HG03097 (cell line): ENCODE measurements at regions not wholly inside any gene's neighbourhood (a gene's known extent, or its start where the extent isn't known, plus 50 kb on each side); places are given as distances from the start of the nearest gene placed in this dataset.

Source experiments
- ATAC-seq: cut with Tn5 transposase; IDR thresholded peaks from one replicate; pipeline ENCODE4 v1.9.1; 2021; ENCODE audit not compliant: unreplicated experiment, low FRiP score

DNA sequence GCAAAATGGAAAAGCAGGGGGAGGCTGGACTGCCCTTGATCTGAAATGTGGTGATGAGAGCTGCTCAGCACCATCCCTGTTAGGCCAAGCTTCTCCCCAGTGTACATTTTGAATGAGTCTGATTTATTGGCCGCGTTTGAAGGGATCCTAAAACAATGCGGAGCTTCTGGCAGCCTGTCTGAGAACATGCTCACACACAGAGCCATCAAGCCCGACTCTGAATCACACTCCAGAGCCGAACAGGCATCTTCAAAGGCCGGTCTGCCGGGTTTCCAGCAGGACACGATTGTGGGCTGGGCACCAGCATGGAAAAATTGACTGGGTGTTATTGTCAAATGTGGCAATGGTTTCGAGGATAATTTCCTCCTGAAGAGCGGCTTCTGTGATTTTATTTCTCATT lies 235.9 kb downstream of the TFAP2C start:
- no peak for ATAC-seq

DNA sequence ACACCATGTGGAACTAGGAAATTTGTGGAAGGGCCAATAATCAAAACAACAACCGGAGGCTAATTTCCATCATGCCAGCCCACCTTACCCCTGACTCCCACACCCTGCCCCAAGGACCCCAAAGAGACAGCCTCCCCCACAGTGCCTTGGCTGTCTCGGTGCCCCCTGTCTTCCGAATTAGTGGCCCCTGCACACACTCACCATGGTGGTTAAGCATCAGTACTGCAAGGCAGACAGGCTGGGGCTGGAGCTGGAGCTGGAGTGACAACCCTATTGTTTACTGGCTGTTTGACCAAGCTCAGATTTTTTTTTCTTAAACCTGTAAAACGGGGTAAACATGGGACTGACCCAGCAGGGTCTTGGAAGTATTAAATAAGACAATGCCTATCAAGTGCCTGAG lies 238.0 kb downstream of the TFAP2C start:
- ATAC-seq: no peak

DNA sequence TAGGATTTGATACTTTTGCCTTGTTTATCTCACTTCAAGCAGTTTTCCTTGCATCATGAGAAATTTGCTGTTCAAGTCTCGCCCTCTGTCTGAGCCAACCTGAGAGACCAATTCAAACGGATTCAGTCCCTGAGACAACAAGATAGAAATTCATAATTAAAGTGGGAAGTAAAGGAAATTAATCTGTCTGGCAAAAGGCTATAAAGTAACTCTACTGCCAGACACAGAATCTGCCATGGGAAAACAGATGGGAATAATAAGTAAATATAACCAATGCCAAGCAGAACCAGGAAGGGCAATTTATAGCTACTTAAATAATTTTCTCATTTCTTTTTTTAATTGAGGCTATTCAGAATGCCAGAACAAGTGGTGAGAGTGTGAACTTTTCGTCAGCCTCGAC lies 239.6 kb downstream of the TFAP2C start:
- no peak for ATAC-seq

DNA sequence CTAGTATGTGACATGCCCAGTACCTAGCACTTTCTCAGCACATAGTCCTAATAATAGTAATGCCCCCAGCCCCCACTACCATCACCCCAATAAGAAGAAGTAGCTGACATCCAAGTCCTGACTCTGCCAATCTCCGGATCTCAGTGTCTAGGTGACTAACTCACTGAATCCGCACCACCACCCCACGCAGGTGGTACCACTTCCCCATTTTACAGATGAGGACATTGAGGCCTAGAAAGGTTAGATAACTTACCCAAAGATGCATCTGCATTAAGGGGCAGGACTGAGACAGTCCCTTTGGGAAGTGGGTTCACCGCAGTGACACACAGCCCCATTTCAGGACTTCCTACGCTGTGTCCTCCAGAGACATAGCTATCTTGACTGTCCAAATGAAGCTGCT lies 241.2 kb downstream of the TFAP2C start:
- ATAC-seq: no peak

DNA sequence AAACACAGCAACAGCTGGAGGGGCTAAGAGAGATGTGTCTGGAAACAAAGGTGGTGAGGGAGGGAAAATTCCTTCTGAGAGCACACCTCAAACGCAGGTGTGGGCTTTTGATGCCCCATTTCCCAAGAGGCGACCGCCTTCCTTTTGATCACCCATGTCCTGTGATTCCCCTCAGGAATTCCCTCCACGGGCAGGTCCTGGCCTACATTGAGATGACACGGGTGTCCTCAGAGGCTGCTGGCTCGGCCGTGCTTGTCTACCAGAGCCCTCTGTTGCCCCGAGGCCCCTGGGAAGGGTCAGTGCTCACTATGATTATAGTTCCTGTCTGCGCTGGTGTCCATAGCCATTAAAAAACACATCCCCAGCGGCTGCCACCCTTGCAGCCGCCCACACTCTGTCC lies 242.6 kb downstream of the TFAP2C start:
- ATAC-seq: no peak

DNA sequence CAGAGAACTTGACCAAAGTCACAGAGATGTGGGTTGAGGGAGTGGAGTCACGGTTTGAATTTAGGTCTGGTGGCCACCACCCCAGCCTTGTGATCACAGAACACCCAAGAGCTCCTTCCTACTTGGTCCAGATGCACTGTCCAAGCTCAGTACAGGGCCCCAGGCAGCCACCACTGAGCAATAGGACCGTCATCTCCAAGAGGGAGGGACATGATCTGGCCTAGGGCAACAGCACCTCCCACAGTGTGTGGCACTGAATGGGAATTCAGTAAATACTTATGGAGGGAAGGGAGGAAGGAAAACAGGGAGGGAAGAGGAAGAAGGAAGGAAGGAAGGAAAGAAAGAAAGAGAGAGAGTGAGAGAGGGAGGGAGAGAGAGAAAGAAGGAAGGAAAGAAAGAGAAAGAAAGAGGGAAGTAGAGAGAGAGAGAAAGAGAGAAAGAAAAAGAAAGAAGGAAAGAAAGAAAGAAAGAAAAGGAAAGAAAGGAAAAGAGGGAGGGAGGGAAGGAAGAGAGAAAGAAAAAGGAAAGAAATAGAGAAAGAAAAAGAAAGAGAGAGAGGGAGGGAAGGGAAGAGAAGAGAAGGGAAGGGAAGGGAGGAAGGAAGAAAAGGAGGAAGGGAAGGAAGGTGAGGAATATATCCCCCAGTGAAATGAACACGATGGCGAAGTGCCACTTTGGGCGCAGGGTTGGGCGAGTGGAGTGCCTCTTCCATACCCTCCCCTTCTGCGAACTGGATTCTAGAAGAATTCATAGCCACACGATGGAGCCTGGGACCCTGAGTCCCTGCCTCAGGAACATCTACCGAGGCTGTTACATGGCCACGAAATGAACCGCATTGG lies 243.7 kb downstream of the TFAP2C start:
- no peak for ATAC-seq

DNA sequence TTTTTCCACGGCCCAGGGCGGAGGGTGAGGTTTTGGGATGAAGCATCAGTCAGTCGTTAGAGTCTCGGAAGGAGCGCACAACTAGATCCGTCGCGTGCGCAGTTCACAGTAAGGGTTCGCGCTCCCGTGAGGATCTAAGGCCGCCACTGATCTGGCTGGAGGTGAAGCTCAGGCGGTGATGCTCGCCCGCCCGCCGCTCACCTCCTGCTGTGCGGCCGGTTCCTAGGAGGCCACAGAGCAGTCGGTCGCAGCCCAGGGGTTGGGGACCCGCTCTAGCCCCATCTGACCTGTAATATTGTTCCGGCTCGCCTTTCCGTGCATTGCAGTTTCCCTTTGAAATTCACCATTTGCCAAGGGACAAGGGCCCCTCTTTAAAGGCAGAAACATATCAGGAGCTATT lies 244.7 kb downstream of the TFAP2C start:
- ATAC-seq: no peak

DNA sequence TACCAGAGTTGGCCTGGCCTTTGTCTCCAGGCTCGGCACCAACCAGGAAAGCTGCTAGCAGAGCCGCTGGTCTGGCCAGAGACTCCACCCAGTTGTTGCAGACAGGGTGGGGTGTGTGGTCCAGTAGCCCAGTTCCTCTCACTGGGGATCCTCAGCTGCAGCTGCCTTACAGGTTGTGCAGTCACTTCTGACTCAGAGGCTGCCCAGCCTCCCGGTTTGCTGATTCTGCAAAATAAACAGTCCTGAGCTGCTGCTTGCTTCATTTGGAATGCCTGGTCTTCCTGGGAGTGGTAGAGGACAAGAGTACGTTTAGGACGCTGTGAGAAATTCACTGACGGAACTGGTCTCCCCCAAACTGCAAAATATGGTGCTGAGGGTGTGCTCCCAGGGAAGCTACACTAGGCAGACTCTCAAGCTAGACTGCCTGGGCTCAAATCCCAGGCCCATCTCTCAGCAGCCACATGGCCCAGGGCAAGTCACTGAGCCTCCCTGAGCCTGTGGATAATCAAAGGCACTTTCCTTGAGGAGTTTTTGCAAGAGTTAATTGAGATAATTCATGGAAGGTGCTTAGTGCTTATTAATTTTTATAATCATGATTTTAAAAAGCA lies 246.1 kb downstream of the TFAP2C start:
- ATAC-seq: no peak

DNA sequence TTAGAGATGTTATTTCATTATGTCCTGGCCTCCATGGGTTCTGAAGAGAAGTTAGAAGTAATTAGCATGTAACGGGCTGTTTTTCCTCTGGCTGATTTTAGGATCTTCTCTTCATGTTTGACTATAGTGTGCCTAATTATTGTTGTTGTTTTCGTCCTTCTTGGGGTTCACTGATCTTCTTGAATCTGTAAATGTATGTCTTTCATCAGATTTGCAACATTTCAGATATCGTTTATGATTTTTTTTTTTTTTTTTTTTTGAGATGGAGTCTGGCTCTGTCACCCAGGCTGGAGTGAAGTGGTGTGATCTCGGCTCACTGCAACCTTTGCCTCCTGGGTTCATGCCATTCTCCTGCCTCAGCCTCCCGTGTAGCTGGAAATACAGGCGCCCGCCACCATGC lies 246.7 kb downstream of the TFAP2C start:
- no peak for ATAC-seq

DNA sequence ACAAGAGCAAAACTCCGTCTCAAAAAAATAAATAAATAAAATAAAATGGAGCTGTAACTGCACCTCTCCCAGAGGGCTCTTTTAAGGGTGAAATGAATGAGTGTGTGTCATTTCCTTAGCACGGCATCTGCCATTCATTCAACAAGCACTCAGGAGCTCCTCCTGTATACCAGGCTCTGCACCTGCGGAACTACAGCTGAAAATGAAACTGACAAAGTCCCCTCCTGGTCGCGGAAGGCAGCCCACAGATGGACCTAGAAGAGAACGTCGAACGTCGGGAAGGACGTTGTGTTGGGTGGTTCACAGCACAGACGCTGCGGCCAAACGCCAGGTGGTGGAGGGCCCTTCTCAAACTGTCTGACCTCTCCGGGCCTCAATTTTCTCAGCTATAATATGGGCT lies 256.4 kb downstream of the TFAP2C start:
- ATAC-seq: no peak

DNA sequence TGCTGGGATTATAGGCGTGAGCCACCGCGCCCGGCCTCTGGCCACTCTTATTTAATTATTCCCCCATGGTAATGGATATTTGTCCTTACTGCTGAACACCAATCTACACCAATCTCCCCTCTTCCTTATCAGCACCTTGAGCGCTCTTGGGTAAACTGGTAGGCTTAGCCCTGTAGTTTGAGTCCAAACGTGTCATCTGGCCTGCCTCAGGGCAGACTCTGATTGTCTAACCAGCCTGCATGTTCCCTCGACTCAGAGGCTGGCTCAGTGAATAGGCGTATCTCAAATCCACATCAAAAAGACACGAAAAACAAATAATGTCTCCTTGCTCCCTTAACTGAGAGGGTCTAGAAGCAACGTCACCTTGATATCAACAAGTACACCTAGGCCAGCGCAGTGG lies 260.9 kb downstream of the TFAP2C start:
- ATAC-seq: no peak

DNA sequence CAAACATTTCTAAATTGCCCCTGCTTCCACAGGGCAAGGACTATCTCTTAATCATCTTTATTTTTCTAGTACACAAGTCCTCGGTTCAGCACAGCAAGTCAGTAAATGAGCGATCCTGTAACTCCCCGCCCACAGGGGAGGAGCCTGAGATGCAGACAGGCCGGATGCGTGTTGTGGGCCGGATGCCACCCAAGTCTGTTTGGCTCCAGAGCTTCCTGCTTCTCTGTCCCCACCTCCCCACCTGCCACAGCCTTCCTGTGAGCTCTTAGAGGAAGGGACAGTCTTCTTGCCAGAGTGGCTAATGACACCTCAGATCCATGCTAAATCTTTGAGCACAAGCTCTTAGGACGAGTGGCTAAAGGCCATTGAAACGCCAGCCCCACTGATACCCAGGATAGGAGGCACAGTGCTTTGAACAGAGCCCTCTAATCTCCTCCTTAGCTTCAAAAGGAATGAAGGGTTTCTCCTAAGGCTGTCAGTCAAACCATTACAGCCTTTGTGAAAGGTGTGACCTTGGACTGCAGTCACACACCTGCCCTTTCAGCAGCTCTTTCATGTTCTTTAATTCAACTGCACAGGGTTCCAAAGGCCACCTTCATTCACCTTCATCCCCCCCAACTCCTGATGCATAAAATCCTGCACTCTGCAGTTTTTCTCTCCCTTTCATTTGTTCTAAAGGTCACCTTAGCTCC lies 264.3 kb downstream of the TFAP2C start:
- ATAC-seq: no peak

DNA sequence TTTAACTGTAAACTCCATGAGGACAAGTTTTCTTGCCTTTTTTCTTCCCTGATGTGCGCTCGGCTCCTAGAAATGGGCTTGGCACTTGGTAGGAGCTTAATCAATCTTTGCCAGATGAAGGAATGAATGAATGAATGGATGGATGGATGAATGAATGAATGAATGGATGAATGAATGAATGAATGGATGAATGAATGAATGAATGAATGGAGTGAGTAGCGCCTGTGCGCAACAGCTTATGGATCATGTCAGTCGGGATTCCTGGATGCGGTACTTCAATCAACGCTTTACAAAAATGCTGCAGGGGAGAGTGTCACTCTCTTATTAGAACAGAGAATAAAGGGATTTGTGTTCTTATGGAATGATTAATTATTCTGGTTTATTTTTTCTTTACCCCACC lies 267.3 kb downstream of the TFAP2C start:
- no peak for ATAC-seq

DNA sequence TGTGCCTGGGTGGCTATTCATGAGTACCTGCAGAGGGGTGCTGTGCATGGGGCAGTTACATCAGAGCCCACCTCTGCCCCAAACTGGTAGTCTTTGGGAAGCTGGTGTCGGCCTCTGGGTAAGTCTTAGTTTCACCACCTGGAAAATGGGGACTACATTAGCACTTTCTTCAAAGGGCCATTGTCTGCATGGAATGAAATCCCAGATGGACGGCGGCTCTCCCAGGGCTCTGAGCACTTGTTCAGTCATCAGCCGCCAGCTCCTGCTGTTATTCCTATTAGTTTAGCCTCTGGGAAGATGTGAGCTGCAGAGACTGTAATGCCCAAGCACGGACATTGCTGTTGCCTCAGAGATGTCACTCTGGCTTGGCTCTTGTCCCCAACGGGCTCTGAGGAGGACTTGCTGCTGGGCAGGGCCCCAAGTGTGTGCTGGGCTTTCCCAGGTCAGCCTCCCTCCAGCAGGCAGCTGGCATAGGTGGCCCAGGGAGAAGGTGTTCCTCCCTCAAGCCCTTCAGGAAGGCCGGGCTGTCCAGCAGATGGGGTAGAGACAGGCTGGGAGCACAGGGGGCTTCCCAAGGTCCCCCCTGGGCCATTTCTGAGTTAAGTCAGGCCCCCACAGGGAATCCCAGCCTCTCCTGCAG lies 268.3 kb downstream of the TFAP2C start:
- ATAC-seq: no peak

DNA sequence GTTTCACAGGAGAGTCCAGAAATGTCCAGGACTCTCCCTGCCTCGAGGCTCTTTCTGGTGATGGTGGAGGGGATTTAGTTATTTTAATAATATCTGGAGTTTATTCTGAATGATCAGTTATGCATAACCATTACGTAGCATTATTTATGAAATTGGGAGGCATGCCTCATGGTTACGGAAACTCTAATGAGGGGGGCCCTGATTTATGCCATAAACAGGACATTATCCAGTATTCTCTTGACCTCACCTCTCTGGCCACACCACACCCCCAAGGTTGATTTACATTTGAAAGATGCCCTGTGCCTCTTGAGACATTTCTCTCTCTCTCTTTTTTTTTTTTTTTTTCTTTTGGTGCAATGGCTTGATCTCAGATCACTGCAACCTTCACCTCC lies 268.8 kb downstream of the TFAP2C start:
- ATAC-seq: no peak

DNA sequence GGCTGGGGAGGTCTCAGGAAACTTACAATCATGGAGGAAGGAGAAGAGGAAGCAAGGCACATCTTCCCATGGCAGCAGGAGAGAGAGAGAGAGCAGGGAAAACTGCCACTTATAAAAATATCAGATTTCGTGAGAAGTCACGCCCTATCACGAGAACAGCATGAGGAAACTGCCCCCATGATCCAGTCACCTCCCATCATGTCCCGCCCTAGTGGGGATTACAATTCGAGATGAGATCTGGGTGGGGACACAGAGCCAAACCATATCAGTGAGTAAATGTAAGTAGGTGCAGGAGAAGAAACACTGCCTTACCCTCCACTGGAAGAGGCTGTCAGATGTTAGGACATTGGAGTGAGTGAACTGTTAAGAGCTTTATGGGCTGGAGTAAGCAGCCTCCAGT lies 270.4 kb downstream of the TFAP2C start:
- no peak for ATAC-seq

DNA sequence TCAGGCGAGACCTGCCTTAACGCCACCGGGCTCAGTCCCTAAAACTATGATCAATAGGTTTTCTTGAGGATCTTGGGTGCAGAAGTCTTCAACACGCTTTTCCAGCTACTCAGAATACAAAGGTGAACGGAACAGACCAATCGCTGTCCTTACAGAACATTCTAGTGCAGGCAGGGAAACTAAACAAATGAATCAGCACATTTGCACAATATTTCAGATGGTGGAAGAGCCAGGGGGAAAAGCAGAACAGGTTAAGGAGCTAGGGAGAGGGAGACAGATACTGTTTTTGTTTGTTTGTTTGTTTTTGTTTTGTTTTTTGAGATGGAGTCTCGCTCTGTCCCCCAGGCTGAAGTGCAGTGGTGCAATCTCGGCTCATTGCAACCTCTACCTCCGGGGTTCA lies 271.1 kb downstream of the TFAP2C start:
- no peak for ATAC-seq

DNA sequence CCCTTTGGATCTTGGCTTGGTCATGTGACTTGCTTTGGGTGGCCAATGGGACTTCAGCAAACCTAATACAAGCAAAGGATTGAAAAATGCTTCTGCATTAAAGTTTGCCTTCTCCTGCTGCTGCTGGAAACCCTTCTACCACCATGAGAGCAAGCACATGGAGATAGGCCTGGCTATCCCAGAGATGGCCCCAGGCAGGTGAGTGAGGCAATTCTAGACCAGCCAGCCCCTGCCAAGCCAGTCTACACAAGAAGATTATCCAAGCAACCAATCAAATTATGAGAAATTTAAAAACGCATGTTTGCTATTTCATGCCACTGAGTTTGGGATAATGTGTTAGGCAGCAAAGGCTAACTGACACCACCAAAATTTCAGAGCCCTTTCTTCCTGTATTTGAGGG lies 274.3 kb downstream of the TFAP2C start:
- no peak for ATAC-seq

DNA sequence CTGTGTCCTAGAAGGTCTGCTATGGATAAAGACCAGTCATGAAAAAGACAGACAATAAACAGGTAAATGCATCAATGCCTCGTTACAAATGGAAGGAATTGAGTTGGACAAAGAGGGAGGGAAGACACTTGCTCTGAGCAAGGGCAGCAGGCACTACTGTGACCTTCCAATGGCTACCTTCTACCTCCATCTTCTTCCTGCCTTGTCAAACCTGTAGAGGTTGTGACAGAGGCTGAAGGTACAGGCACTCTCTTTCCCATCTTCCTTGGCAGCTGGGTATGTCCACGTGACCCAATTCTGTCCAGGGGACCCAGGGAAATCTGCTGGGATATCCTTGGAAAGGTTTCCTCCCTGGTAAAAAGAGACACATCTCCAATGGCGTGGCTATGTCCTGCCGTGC lies 274.8 kb downstream of the TFAP2C start:
- ATAC-seq: no peak

DNA sequence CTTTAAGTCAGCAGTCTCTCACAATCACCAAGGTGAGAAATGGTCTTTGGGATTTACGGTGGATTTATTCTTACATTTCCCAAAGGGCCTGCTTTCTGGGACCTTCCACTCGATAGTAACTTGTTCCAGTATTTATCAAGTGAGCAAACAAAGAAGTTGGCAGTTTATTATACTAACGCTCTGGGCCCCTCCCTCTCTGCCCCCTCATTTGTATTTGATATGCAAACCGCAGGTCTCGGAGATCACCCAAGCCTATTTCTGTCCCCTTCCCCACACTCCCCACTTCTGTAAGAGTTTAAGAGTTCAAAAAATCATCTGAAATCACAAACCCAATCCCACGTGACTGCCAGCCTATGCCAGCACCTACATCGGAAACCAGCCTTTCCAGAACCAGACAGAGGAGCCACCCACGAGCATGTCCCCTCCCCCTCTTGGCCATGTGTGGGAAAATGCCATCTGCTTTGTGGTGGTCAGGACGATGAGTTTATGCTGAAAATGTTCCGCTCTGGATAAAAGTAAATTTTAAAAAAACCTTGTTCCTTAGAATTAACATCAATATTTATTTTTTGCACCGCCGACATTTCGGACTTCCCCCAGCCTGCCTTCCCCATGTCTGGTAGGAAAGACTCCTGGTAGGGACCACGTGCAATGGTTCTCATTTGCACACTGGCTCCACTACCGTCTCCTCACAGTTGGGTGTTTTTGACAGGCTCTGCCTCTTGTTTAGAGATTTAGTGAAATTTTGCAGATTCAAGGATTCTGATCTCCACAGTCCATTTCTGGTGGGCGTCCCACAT lies 281.0 kb downstream of the TFAP2C start:
- no peak for ATAC-seq

DNA sequence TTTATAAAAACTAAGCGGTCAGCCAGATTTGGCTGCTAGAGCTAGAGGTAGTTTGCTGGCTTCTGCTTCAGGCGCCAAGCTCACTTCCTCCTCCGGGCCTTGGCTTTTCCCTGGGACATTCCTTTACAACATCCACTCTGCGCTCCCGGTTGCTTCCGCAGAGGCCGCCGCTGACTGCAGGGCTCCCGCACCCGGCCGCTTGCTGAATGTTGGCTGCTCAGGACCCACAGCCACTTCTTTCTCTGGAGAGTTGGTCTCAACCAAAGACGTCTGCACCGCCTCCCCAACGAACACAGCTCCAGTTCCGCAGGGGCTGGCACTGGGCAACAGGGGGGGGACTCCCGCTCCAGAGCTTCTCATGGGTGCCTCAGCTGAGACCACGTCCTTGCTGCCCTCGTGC lies 282.8 kb downstream of the TFAP2C start:
- ATAC-seq: no peak
